K562 (cell line): ENCODE measurements at regions not wholly inside any gene's neighbourhood (a gene's known extent, or its start where the extent isn't known, plus 50 kb on each side); places are given as distances from the start of the nearest gene placed in this dataset.

ENCODE experiments used
- ATAC-seq: fragments of 200-7000 bp; cut with Tn5 transposase; 3 replicates; pipeline ENCODE4 v1.9.1; 2020; ENCODE audit warnings: moderate library complexity
- BruUV-seq: library from RNA; stranded (reverse); fragments of 400-500 nt; replicated peaks from 2 replicates; lab custom pipeline; 2021; lab: Mats Ljungman, UMichigan
- CTCF ChIA-PET: fragments of 300-600 bp; formaldehyde crosslinking; extraction: SDS; loops from one replicate; lab custom pipeline; 2021; ENCODE audit warnings: low intra/inter-chr PET ratio; lab: Yijun Ruan, JAX
- POLR2A ChIA-PET: fragments of 300-600, 350-650 bp; sonication (Branson Sonifier 250); formaldehyde crosslinking; extraction: SDS; loops from one replicate; lab custom pipeline; 2021; ENCODE audit warnings: antibody characterized with exemption, inconsistent platforms; lab: Yijun Ruan, JAX
- DNase-seq, 4 experiments: peaks; one replicate each; pipeline versions ENCODE4 v3.0.0 to v3.0.0-alpha.2; 2011 to 2018; ENCODE audit warnings: low spot score in 3 of 4, mixed read lengths in 3 of 4; ENCODE audit errors: extremely low read depth in 1 of 4
- FAIRE-seq: peaks from 2 replicates; lab custom pipeline; 2011; peaks lifted over from hg19 to GRCh38; lab: Jason Lieb, UNC
- H2AFZ ChIP-seq: 2 replicates; pipeline ENCODE4 v1.6.0; 2011; ENCODE audit warnings: low read depth, low read length, control low read depth, inconsistent platforms
- H3K27ac ChIP-seq: fragments of 200-600 bp; 3 replicates; pipeline ENCODE4 v1.8.0; 2011; ENCODE audit warnings: low read depth, mild to moderate bottlenecking, control low read depth, inconsistent platforms, low read length, moderate library complexity, mixed read lengths; ENCODE audit errors: extremely low read depth
- H3K27me3 ChIP-seq, 2 experiments: fragments of 300-600 bp in 1 of 2; 2 replicates in 1 of 2; 3 replicates in 1 of 2; pipeline versions ENCODE4 v1.6.0 to v1.8.0; 2011; ENCODE audit warnings: inconsistent platforms in 2 of 2, low read length in 2 of 2, mild to moderate bottlenecking in 1 of 2, mixed read lengths in 1 of 2, moderate library complexity in 1 of 2; ENCODE audit not compliant: control insufficient read depth in 2 of 2, insufficient read depth in 2 of 2
- H3K36me3 ChIP-seq: fragments of 300-600 bp; 3 replicates; pipeline ENCODE4 v1.8.0; 2011; ENCODE audit warnings: mild to moderate bottlenecking, low read length, inconsistent platforms; ENCODE audit not compliant: control insufficient read depth, insufficient read depth
- H3K4me1 ChIP-seq, 2 experiments: fragments of 200-600 bp in 1 of 2; replicated peaks in 1 of 2; 2 replicates in 1 of 2; 3 replicates in 1 of 2; pipeline versions ENCODE4 v1.5.1 to v1.8.0; 2011; ENCODE audit warnings: inconsistent platforms in 2 of 2, low read length in 2 of 2, mild to moderate bottlenecking in 1 of 2, mixed read lengths in 1 of 2, moderate library complexity in 1 of 2; ENCODE audit not compliant: control insufficient read depth in 2 of 2, insufficient read depth in 2 of 2
- H3K4me2 ChIP-seq: 2 replicates; pipeline ENCODE4 v1.6.1; 2011; ENCODE audit warnings: low read length, control low read depth, inconsistent platforms, mixed read lengths; ENCODE audit not compliant: insufficient read depth
- H3K4me3 ChIP-seq: fragments of 200-600 bp; sonication (generic), shearing (Covaris generic); 2 replicates; pipeline ENCODE4 v1.5.1; 2016; ENCODE audit warnings: control low read depth, inconsistent platforms
- H3K79me2 ChIP-seq: fragments of 200-600 bp; 3 replicates; pipeline ENCODE4 v1.8.0; 2011; ENCODE audit warnings: low read length, inconsistent platforms; ENCODE audit not compliant: control insufficient read depth, insufficient read depth
- H3K9ac ChIP-seq, 2 experiments: 2 replicates each; pipeline versions ENCODE4 v1.6.0 to v1.6.1; 2011; ENCODE audit warnings: low read depth in 2 of 2, low read length in 2 of 2, control low read depth in 1 of 2, inconsistent platforms in 1 of 2, mild to moderate bottlenecking in 1 of 2, mixed read lengths in 1 of 2; ENCODE audit not compliant: insufficient read depth in 1 of 2
- H3K9me1 ChIP-seq: one replicate; pipeline ENCODE4 v1.6.0; 2011; ENCODE audit warnings: inconsistent platforms, mild to moderate bottlenecking, low read length, moderate library complexity; ENCODE audit not compliant: control insufficient read depth, insufficient read depth
- H3K9me3 ChIP-seq: replicated peaks from 2 replicates; pipeline ENCODE4 v1.5.1; 2011; ENCODE audit warnings: low read depth, low read length, inconsistent platforms; ENCODE audit not compliant: control insufficient read depth, insufficient read depth
- H4K20me1 ChIP-seq: replicated peaks from 2 replicates; pipeline ENCODE4 v1.6.1; 2011; ENCODE audit warnings: low read length, inconsistent platforms, mixed read lengths; ENCODE audit not compliant: control insufficient read depth, insufficient read depth
- CHD2 ChIP-seq: IDR thresholded peaks from 2 replicates; pipeline ENCODE4 v1.6.1; 2011; ENCODE audit warnings: low read depth, low read length
- GABPA ChIP-seq: fragments of 200-800 bp; sonication (Bioruptor generic); conservative IDR thresholded peaks from 2 replicates; pipeline ENCODE4 v1.6.1; 2016; ENCODE audit warnings: low read depth, missing genetic modification characterization, missing compliant biosample characterization
- HSF4 ChIP-seq: fragments of 250-450 bp; sonication (Bioruptor Pico); IDR thresholded peaks from 2 replicates; pipeline ENCODE4 v2.1.2; 2022; ENCODE audit warnings: mild to moderate bottlenecking, moderate library complexity, borderline replicate concordance
- MEF2A ChIP-seq: IDR thresholded peaks from 2 replicates; pipeline ENCODE4 v1.6.1; 2011; ENCODE audit warnings: low read depth, mild to moderate bottlenecking, low read length, moderate library complexity; ENCODE audit not compliant: control insufficient read depth
- SMARCC2 ChIP-seq: fragments of 450-650 bp; IDR thresholded peaks from 2 replicates; pipeline ENCODE4 v1.6.1; 2017; ENCODE audit warnings: antibody characterized with exemption, moderate library complexity, mild to moderate bottlenecking, low read depth
- SOX6 ChIP-seq: fragments of 450-650 bp; IDR thresholded peaks from 2 replicates; pipeline ENCODE4 v1.6.1; 2014; ENCODE audit warnings: mild to moderate bottlenecking
- U2AF1 ChIP-seq: fragments of 200-400 bp; formaldehyde crosslinking; optimal IDR thresholded peaks from 2 replicates; pipeline ENCODE3; 2017; ENCODE audit warnings: mild to moderate bottlenecking, low read depth, low read length, moderate library complexity
- ZNF212 ChIP-seq: fragments of 450-650 bp; formaldehyde crosslinking; IDR thresholded peaks from 2 replicates; pipeline ENCODE4 v1.4.0; 2020; ENCODE audit warnings: mild to moderate bottlenecking
- ZNF431 ChIP-seq: sonication (generic); formaldehyde crosslinking; IDR thresholded peaks from 2 replicates; pipeline ENCODE4 v1.8.0; 2022; ENCODE audit warnings: mild to moderate bottlenecking, missing genetic modification reagents
- in situ Hi-C: fragments of 300-500 bp; cut with MboI; formaldehyde crosslinking; loops from 4 replicates; pipeline ENCODE4 v1.15.0; 2018; ENCODE audit warnings: inconsistent platforms, mixed read lengths
- intact Hi-C: fragments of 100-400 bp; cut with micrococcal nuclease; formaldehyde crosslinking; loops from 2 replicates; pipeline ENCODE4 v1.14.2; 2022
- TF ChIP-seq, protein P1 (sequence below): fragments of 450-650 bp; formaldehyde crosslinking; IDR thresholded peaks from 2 replicates; pipeline ENCODE4 v1.4.0; 2020; ENCODE audit warnings: mild to moderate bottlenecking, mixed read lengths

DNA sequence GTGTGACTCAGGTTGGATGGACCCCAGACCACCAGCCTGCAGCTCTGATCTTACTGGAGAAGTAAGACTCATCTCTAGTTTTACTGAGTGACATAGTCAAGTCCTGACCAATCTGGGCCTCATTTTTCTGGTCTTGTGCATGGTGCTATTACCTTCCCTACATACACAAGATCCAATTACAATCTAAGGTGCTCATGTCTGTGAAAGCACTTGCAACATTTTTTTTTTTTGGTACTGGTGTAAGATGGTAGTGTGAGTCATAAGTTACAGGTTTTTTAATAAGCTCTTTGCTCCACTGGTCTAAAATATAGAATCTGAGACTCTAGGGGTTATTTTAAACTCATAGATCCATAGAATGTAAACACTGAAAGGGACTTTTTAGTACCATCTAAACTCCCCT lies 117.3 kb upstream of the EFEMP1 start:
- ATAC-seq (no peak), DNase-seq (no peak), FAIRE-seq (no peak)
- Histone ChIP-seq H3K4me1 (no peaks in the 10 kb centered on the region), H2AFZ (no peak overlapping the region), H3K27ac (no peak overlapping the region), H3K4me3 (no peak overlapping the region), H3K9me1 (no peaks in the 10 kb centered on the region), H3K36me3 (no peaks in the 10 kb centered on the region), H3K9ac (no peak overlapping the region), H3K79me2 (no peaks in the 10 kb centered on the region), H3K4me2 (no peak overlapping the region), H3K27me3 (no peaks in the 10 kb centered on the region), H3K9me3 (no peaks in the 10 kb centered on the region), H4K20me1 (no peaks in the 10 kb centered on the region)
- intact Hi-C loops, result no loop called here
- no TSS peak for BruUV-seq
- TF ChIP-seq, protein P1, sequence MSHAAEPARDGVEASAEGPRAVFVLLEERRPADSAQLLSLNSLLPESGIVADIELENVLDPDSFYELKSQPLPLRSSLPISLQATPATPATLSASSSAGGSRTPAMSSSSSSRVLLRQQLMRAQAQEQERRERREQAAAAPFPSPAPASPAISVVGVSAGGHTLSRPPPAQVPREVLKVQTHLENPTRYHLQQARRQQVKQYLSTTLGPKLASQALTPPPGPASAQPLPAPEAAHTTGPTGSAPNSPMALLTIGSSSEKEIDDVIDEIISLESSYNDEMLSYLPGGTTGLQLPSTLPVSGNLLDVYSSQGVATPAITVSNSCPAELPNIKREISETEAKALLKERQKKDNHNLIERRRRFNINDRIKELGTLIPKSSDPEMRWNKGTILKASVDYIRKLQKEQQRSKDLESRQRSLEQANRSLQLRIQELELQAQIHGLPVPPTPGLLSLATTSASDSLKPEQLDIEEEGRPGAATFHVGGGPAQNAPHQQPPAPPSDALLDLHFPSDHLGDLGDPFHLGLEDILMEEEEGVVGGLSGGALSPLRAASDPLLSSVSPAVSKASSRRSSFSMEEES, result no peak
- no peak for TF ChIP-seq GABPA (tag)
- TF ChIP-seq HSF4 (CRISPR knock-in tag), result no peak
- no peak for TF ChIP-seq CHD2
- TF ChIP-seq ZNF212, result no peak
- TF ChIP-seq U2AF1, result no peak
- TF ChIP-seq ZNF431 (CRISPR knock-in tag), result no peak
- no peak for TF ChIP-seq SMARCC2
- TF ChIP-seq MEF2A, result no peak
- no peak for TF ChIP-seq SOX6
- CTCF ChIA-PET, result no interaction called here
- in situ Hi-C loops, result no loop called here
- POLR2A ChIA-PET, result no interaction called here
